H1 (cell line): ENCODE measurements at regions not wholly inside any gene's neighbourhood (a gene's known extent, or its start where the extent isn't known, plus 50 kb on each side); places are given as distances from the start of the nearest gene placed in this dataset.

Experiments
- CTCF ChIA-PET: fragments of 300-600 bp; sonication (Branson Sonifier 250); formaldehyde crosslinking; loops from one replicate; lab custom pipeline; 2021; ENCODE audit not compliant: partially characterized antibody; lab: Charles Lee
- POLR2A ChIA-PET: fragments of 300-600 bp; sonication (Branson Sonifier 250); formaldehyde crosslinking; loops from one replicate; lab custom pipeline; 2021; ENCODE audit warnings: inconsistent platforms; ENCODE audit not compliant: partially characterized antibody; lab: Charles Lee
- DNase-seq, 2 experiments: peaks; one replicate each; pipeline versions ENCODE4 v3.0.0 to v3.0.0-alpha.2; 2010 to 2022; ENCODE audit warnings: low spot score in 2 of 2, low read depth in 1 of 2, mixed read lengths in 1 of 2
- FAIRE-seq: peaks from 2 replicates; lab custom pipeline; 2011; peaks lifted over from hg19 to GRCh38; lab: Jason Lieb, UNC
- H2AFZ ChIP-seq: 2 replicates; pipeline ENCODE4 v1.8.1; 2012; ENCODE audit warnings: low read length, inconsistent platforms
- H2AK5ac ChIP-seq: 2 replicates; pipeline ENCODE4 v1.6.1; 2013; ENCODE audit warnings: low read depth, low read length
- H2BK120ac ChIP-seq: replicated peaks from 2 replicates; pipeline ENCODE3; 2013; ENCODE audit warnings: low read depth, low read length, inconsistent platforms
- H2BK12ac ChIP-seq: 2 replicates; pipeline ENCODE4 v1.6.1; 2013; ENCODE audit warnings: low read depth, low read length
- H2BK15ac ChIP-seq: 2 replicates; pipeline ENCODE4 v1.6.1; 2013; ENCODE audit warnings: low read length
- H2BK20ac ChIP-seq: 2 replicates; pipeline ENCODE4 v1.6.1; 2013; ENCODE audit warnings: low read length
- H2BK5ac ChIP-seq: 2 replicates; pipeline ENCODE4 v1.6.1; 2013; ENCODE audit warnings: low read depth, low read length
- H3K14ac ChIP-seq: 2 replicates; pipeline ENCODE4 v1.6.1; 2013; ENCODE audit warnings: inconsistent platforms; ENCODE audit not compliant: insufficient read length
- H3K18ac ChIP-seq: 2 replicates; pipeline ENCODE4 v1.6.1; 2013; ENCODE audit warnings: low read length; ENCODE audit errors: extremely low read depth
- H3K23ac ChIP-seq: 2 replicates; pipeline ENCODE4 v1.6.1; 2013; ENCODE audit warnings: inconsistent platforms; ENCODE audit not compliant: insufficient read length
- H3K23me2 ChIP-seq: 2 replicates; pipeline ENCODE4 v1.6.1; 2013; ENCODE audit warnings: low read depth, low read length
- H3K27ac ChIP-seq: 2 replicates; pipeline ENCODE4 v1.6.1; 2011; ENCODE audit warnings: low read depth, low read length, inconsistent platforms
- H3K27me3 ChIP-seq, 4 experiments: replicated peaks in 1 of 4; 1 replicate in 1 of 4; 2 replicates in 3 of 4; pipeline versions ENCODE4 v1.6.1 to v1.8.1; 2011 to 2013; ENCODE audit warnings: low read length in 3 of 4, mild to moderate bottlenecking in 3 of 4, inconsistent platforms in 2 of 4, mixed read lengths in 2 of 4, moderate library complexity in 1 of 4; ENCODE audit not compliant: control insufficient read depth in 3 of 4, insufficient read depth in 3 of 4; ENCODE audit errors: extremely low read depth in 1 of 4
- H3K36me3 ChIP-seq, 4 experiments: 2 replicates each; pipeline versions ENCODE4 v1.6.1 to v1.8.1; 2011 to 2013; ENCODE audit warnings: mild to moderate bottlenecking in 4 of 4, low read length in 3 of 4, moderate library complexity in 2 of 4, control low read depth in 1 of 4, inconsistent platforms in 1 of 4; ENCODE audit not compliant: insufficient read depth in 4 of 4, control insufficient read depth in 2 of 4
- H3K4ac ChIP-seq: replicated peaks from 2 replicates; pipeline ENCODE3; 2013; ENCODE audit warnings: low read length, low read depth, mixed read lengths, inconsistent platforms; ENCODE audit not compliant: insufficient read length
- H3K4me1 ChIP-seq, 4 experiments: replicated peaks in 1 of 4; 1 replicate in 1 of 4; 2 replicates in 3 of 4; pipeline versions ENCODE4 v1.6.1 to v1.8.1; 2011 to 2013; ENCODE audit warnings: low read length in 3 of 4, inconsistent platforms in 2 of 4, mixed read lengths in 1 of 4; ENCODE audit not compliant: insufficient read depth in 4 of 4, control insufficient read depth in 3 of 4
- H3K4me2 ChIP-seq, 2 experiments: 2 replicates each; pipeline versions ENCODE4 v1.6.1 to v1.8.1; 2011 to 2013; ENCODE audit warnings: low read depth in 2 of 2, low read length in 2 of 2, control low read depth in 1 of 2, inconsistent platforms in 1 of 2, mild to moderate bottlenecking in 1 of 2; ENCODE audit not compliant: insufficient read depth in 1 of 2
- H3K4me3 ChIP-seq, 4 experiments: fragments of 200-600, 300-600 bp in 1 of 4; sonication (generic), shearing (Covaris generic), sonication (Bioruptor Twin) in 1 of 4; 2 replicates each; pipeline versions ENCODE4 v1.5.1 to v1.8.1; 2011 to 2016; ENCODE audit warnings: low read length in 4 of 4, low read depth in 3 of 4, control low read depth in 2 of 4, inconsistent platforms in 2 of 4, mild to moderate bottlenecking in 2 of 4, mixed read lengths in 1 of 4, moderate library complexity in 1 of 4; ENCODE audit not compliant: insufficient read depth in 2 of 4; ENCODE audit errors: extremely low read depth in 1 of 4
- H3K56ac ChIP-seq: replicated peaks from 2 replicates; pipeline ENCODE3; 2013; ENCODE audit warnings: low read depth, mild to moderate bottlenecking, mixed read lengths, low read length, inconsistent platforms; ENCODE audit not compliant: insufficient read length
- H3K79me1 ChIP-seq: 2 replicates; pipeline ENCODE4 v1.6.1; 2013; ENCODE audit warnings: low read depth, low read length, control low read depth
- H3K79me2 ChIP-seq, 2 experiments: 2 replicates each; pipeline versions ENCODE4 v1.6.1 to v1.8.1; 2012 to 2013; ENCODE audit warnings: low read length in 2 of 2, mild to moderate bottlenecking in 2 of 2, inconsistent platforms in 1 of 2; ENCODE audit not compliant: insufficient read depth in 2 of 2, control insufficient read depth in 1 of 2
- H3K9ac ChIP-seq, 4 experiments: replicated peaks in 1 of 4; 1 replicate in 1 of 4; 2 replicates in 3 of 4; pipeline versions ENCODE4 v1.6.1 to v1.8.1; 2011 to 2013; ENCODE audit warnings: low read depth in 3 of 4, low read length in 3 of 4, control low read depth in 2 of 4, mild to moderate bottlenecking in 2 of 4, moderate library complexity in 2 of 4, inconsistent platforms in 1 of 4; ENCODE audit errors: extremely low read depth in 1 of 4
- H3K9me3 ChIP-seq, 2 experiments: 2 replicates each; pipeline versions ENCODE4 v1.6.1 to v1.8.1; 2012 to 2013; ENCODE audit warnings: mild to moderate bottlenecking in 2 of 2, moderate library complexity in 2 of 2, control low read depth in 1 of 2, inconsistent platforms in 1 of 2, low read depth in 1 of 2, low read length in 1 of 2, mixed read lengths in 1 of 2; ENCODE audit not compliant: insufficient read depth in 2 of 2
- H4K20me1 ChIP-seq, 2 experiments: replicated peaks in 1 of 2; 2 replicates each; pipeline versions ENCODE3 to v1.8.1; 2011 to 2013; ENCODE audit warnings: inconsistent platforms in 2 of 2, low read length in 2 of 2, mild to moderate bottlenecking in 1 of 2; ENCODE audit not compliant: insufficient read depth in 2 of 2, control insufficient read depth in 1 of 2
- H4K5ac ChIP-seq: 2 replicates; pipeline ENCODE4 v1.6.1; 2013; ENCODE audit warnings: low read length, low read depth, mixed read lengths, inconsistent platforms; ENCODE audit not compliant: insufficient read length
- H4K8ac ChIP-seq: 2 replicates; pipeline ENCODE4 v1.8.0; 2013; ENCODE audit warnings: mild to moderate bottlenecking, moderate library complexity, low read length, inconsistent platforms; ENCODE audit not compliant: insufficient read depth; ENCODE audit errors: extremely low read depth
- H4K91ac ChIP-seq: replicated peaks from 2 replicates; pipeline ENCODE3; 2013; ENCODE audit warnings: low read length, mixed read lengths, inconsistent platforms; ENCODE audit not compliant: insufficient read length
- CREB1 ChIP-seq: IDR thresholded peaks from 2 replicates; pipeline ENCODE4 v1.6.1; 2012; ENCODE audit warnings: inconsistent platforms
- HDAC6 ChIP-seq: IDR thresholded peaks from one replicate; pipeline ENCODE4 v1.7.1; 2012; ENCODE audit warnings: low read depth, mild to moderate bottlenecking, inconsistent platforms, low read length, moderate library complexity
- SIRT6 ChIP-seq: IDR thresholded peaks from one replicate; pipeline ENCODE4 v1.7.1; 2012; ENCODE audit warnings: low read length, inconsistent platforms
- TAF7 ChIP-seq: optimal IDR thresholded peaks from 2 replicates; pipeline ENCODE3; 2011; ENCODE audit warnings: low read depth, mild to moderate bottlenecking, inconsistent platforms, low read length, moderate library complexity, borderline replicate concordance
- TBP ChIP-seq: IDR thresholded peaks from 2 replicates; pipeline ENCODE4 v1.6.1; 2011; ENCODE audit warnings: low read depth, low read length, improper control_type of control experiment
- WGBS, 2 experiments: shearing (Covaris generic) in 1 of 2; methylation state at CpG; one replicate each; pipeline versions ENCODE4 v1.1.6 to v1.1.7; 2013 to 2015; ENCODE audit warnings: low lambda C conversion rate in 2 of 2, mixed read lengths in 2 of 2, inconsistent platforms in 1 of 2, low coverage in 1 of 2, missing lambda C conversion rate in 1 of 2; ENCODE audit not compliant: insufficient replicate concordance in 2 of 2, insufficient coverage in 1 of 2, insufficient read length in 1 of 2; ENCODE audit errors: extremely low coverage in 1 of 2, missing lambda C conversion rate in 1 of 2; 5-methylcytosine and 5-hydroxymethylcytosine counted together

GRCh38 chr17:62121025-62121730, 56.1 kb upstream of the MED13 start:
- no peaks in the 10 kb centered on the region for H3K27me3 ChIP-seq
- no peak overlapping the region for H2BK5ac ChIP-seq
- no peaks in the 10 kb centered on the region for H3K79me1 ChIP-seq
- H3K79me2 ChIP-seq: no peaks in the 10 kb centered on the region
- DNase-seq (no peak), FAIRE-seq (no peak)
- no peak overlapping the region for H2BK15ac ChIP-seq
- H4K91ac ChIP-seq: no peak overlapping the region
- no peak overlapping the region for H2AK5ac ChIP-seq
- no peak overlapping the region for H3K4me3 ChIP-seq
- no peaks in the 10 kb centered on the region for H3K9me3 ChIP-seq
- TF ChIP-seq CREB1 (no peak), TAF7 (no peak), HDAC6 (no peak), TBP (no peak), SIRT6 (no peak)
- H3K4me2 ChIP-seq: no peak overlapping the region
- CTCF ChIA-PET: interaction anchor here (0.6 to 3.4 kb wide), 3 partner anchors 11 to 18 kb away, joined by 3 to 19 read pairs (median 3); no protein-coding TSS in a partner anchor
- WGBS, 2 experiments: 87% methylated on average over 4 of the region's 4 CpGs; no CpG with 5 or more reads in 1 of the 2 experiments
- no peak overlapping the region for H3K23ac ChIP-seq
- H3K27ac ChIP-seq: no peak overlapping the region
- no peak overlapping the region for H3K14ac ChIP-seq
- H3K56ac ChIP-seq: no peak overlapping the region
- no peak overlapping the region for H3K4ac ChIP-seq
- no peaks in the 10 kb centered on the region for H4K20me1 ChIP-seq
- no peak overlapping the region for H2BK120ac ChIP-seq
- no peaks in the 10 kb centered on the region for H3K23me2 ChIP-seq
- no peak overlapping the region for H3K9ac ChIP-seq
- no peak overlapping the region for H2BK20ac ChIP-seq
- no peak overlapping the region for H2BK12ac ChIP-seq
- no peak overlapping the region for H3K18ac ChIP-seq
- no peak overlapping the region for H4K8ac ChIP-seq
- H4K5ac ChIP-seq: no peak overlapping the region
- H3K4me1 ChIP-seq: no peaks in the 10 kb centered on the region
- no peak overlapping the region for H2AFZ ChIP-seq
- no peaks in the 10 kb centered on the region for H3K36me3 ChIP-seq
- POLR2A ChIA-PET: interaction anchor here (0.6 kb wide), 1 partner anchor 33 kb away, joined by 5 read pairs; no protein-coding TSS in a partner anchor
